Renal cortical epithelial cell (primary cell): ENCODE measurements at regions not wholly inside any gene's neighbourhood (a gene's known extent, or its start where the extent isn't known, plus 50 kb on each side); places are given as distances from the start of the nearest gene placed in this dataset.
A peak's percentile ranks its signal among the peaks of the same experiment; 100 is the strongest.

Experiments
- DNase-seq: peaks from one replicate; pipeline ENCODE4 v3.0.0-alpha.2; 2011; ENCODE audit warnings: low read depth

DNA sequence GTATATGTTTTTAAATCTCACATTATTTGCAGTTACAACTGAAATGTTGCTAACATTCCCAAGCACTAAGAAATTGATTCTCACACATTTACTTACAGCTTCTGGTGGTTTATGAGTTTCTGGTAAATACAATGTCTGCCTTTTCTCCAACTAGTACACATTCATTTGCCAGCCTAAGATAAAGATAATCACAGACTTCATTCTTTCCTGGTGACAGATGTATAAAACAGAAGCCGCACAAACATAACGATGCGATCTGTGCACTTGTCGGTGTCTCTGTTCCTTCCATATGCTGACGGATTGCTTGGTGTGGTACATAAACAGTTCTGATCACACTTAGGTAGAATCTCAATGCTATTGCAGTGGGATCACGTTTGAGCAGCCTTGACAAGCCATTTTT is 100.4 kb upstream of the DDX18 start:
- DNase-seq, result no peak

DNA sequence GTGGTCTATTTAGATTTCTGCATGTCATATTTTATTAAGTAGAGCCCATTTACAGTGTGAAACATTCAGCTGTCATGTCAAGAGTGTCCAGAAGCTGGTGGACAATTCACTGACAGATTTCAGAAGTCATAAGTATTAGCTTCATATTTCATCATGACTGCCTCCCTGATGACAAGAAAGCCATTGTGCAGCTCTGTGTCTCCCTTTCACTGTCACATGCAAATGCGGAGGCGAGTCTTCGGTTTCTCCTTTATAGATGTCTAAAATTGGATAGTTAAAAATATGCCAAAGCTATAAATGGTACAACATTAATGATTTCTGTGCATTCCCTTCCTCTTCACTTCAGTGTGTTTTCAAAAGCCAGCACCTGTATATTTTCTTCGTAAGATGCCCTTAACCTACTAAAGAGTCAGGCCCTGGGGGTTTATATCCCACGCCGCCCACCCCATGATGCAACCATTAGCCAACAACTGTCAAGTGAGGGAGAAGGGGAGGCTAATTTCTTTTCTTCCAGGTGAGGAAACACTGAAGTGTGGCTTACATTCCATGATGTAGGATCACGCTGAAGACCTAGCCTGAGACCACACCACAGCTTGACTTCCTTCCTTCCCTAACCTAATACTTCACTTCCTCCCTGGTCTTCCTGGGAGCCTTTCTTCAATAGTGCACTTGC is 99.6 kb upstream of the DDX18 start:
- no peak for DNase-seq

DNA sequence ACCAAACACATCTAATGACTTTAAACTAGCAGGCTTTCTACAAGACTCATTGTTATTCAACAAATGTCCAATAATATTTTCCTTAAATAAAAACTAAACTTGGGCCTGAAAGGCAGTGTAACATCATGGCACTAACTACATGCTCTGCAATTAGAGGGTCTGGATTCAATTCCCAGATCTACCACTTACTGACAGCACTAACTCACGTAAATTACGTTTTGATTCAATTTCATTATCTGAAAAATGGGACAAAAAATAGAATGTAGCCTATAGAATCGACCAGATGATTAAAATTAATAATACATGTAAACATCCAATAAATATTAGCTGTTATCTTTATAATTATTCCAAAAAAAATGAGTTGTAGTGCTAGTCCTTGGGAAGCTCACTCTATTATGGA is 98.0 kb upstream of the DDX18 start:
- DNase-seq, result no peak

DNA sequence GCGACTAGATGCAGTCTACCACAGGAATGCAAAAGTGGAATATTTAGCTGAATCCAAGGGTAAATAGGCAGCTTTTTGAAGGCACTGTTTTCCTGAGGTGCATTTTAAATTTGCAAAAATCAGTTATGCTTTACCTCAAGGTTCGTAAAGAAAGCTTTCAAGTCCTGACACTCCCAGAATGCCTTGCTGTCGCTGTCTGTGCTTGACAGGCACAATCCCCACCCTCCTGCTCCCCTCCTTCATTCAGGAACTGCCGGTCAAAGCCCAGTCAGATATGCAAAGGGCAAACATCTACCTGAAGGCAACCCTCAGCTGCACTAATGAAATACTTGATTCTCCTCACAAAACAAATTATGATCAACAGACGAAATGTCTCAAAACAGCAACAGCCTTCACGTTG is 97.4 kb upstream of the DDX18 start:
- no peak for DNase-seq

DNA sequence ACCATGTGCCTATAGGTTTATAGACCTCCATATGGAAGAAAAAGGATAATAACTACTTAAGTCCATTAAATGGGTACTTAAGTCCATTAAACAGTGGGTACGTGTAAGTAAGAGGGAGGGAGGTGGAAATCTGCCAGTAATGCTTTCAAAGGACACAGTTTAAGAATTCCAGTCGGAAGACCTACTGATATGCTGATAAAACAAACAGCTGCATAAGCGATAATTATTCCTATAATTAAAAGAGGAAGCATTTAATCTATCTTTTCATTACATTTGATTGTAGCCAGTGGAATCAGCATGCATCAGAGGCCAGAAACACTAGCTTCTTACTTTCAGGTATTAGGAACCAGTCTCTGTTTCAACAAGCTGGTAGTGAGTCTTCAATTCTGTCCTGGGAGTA is 96.4 kb upstream of the DDX18 start:
- no peak for DNase-seq

DNA sequence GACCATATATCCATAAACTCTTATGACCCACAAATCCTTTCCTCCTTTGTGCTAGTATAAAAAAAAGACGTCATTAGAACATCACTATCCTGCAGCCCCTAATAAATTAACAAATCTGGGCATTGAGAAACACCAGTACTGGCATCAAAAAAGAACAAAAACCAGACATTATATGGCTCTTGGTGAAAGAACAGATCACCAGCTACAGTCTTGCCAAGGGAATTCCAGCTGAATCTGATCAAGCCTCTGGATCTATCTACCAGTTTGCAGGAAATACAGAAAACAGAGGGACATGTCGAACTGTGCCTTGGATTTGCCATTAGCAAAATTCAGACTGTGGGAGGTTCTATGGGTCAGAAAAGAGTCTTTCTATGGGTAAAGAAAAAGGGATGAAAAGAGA is 93.7 kb upstream of the DDX18 start:
- no peak for DNase-seq

DNA sequence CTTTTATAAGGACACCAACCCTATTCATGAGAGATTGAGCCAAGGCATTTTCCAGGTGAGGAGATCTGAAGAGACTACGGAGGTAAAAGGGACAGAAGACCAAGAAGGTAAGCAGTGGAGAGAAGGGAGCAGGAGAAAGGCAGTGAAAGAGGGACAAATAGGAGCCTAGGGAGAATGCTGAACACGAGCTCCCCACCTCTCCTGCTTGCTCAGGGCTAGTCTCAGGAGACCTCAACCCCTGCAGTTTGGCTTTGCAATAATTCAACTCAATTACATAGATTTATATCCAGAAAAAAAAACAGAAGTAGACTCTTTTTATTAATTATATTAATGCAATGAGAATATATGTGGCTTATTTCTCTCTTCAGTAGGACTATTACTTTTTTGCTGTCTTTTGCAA is 91.0 kb upstream of the DDX18 start:
- no peak for DNase-seq

DNA sequence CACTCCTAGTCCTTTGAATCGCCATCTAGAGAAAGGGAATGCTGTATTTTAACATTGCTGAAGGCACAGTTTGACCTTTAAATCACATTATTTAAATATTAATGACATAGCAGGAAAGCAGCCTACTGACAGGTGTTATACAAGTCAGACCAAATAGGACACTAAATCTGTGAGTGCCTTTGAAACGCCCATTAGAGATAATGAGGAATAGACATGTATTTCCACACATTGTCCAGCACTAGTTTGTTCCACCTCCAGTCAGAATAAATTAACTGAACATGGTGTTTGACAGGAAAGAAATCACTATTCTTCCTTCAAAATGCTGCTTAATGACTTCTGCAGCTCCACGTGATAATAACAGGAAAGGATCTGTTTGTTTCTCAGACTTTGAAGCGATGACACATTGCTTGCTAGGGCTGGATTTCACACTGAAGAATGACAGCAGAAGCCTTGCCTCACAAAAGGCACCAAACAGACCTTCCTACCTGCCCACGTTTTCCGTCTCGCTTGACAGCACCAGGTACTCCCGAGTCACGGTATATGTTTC is 90.5 kb upstream of the DDX18 start:
- peak; percentile 6 for DNase-seq

DNA sequence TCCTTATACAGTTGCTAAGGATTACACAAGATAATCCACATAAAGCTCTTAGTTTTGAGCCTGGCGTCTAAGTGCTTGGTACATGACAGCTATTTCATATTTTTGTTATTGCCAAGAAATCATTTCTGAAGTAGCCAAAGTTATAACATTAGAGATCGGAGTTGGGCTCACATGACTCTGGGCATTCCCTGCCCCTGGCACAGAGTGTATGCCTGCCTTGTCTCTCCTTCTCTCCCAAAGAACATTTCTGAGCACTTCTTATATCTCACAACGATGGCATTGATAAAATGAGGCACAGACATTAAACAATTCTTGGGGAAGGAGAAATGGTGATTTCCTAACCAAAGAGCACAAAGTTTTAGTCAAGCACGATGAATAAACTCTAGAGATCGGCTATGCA is 87.7 kb upstream of the DDX18 start:
- DNase-seq, result no peak

DNA sequence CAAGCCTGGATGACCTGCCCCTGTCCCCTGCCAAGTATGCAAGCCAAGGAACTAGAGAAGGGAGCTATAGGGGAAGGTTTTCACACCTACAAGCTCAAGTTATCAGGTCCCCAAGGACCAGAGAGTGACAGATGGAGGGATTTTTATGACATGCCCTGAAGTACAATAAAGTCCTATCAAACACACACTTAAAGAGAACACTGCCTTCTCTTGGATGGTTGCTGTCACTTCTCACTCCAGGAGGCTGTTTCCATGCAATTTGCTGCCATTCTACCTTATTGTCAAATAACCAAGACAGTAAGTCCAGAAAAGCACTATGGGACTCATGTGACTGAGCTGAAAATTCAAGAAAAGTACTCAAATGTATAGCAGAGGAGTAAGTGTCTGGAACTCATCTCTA is 76.6 kb upstream of the DDX18 start:
- no peak for DNase-seq

DNA sequence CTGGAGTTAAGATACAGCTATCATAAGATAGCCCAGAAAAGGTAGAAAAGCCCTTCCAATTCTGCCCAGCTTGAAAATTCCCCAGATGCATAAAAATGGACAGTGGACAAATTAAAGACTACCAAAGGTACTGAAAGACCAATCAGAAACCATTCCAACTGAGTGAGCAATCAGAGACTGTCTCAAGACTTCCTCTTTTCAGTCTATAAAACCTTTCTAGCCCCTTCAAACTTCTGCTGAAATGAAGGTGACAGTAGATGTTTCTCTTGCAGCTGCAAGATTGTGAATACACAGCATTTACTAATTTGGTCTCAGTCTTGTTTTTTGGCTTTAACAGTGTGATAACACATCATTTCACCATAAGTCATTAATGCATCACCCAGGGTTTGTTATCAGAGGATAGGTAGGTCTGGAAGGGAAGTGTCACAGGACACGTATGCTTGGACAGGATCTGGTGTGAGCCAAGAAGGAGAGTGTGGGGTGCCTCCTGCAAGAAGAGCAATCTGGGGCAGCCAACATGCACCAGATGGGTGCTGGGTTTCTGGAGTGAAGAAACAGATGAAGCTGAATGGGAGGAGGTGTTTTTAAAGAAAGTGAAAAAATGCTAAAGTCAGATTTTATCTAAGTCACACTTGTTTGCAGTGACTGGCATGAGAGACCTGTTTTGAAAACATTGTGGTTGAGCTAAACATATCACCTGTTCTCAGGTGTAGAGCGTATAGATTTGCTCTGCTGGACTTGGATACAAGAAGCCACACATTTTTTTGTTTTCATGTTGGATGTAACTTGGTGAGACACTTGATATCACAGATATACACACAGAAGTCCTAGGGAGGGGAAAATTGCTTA is 75.3 kb upstream of the DDX18 start:
- DNase-seq, result no peak

DNA sequence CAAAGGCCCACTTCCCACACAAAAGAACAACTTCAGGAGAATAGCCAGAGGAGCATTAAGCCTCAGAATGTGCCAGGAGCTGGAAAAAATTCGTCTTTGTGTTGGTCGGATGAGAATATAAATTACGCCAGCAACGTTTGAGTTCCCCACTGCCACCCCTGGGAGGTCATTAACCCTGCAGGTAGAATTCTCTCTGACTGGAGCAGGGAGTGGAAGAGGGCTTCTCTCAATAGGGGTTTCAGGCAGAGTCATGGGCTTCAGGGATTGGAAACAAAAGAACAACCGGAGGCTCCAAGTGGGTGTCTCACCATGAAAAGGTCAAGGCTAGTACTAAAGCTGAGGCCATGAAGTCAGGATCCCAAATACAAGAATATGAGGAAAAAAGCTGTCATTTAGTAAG is 69.0 kb upstream of the DDX18 start:
- no peak for DNase-seq

DNA sequence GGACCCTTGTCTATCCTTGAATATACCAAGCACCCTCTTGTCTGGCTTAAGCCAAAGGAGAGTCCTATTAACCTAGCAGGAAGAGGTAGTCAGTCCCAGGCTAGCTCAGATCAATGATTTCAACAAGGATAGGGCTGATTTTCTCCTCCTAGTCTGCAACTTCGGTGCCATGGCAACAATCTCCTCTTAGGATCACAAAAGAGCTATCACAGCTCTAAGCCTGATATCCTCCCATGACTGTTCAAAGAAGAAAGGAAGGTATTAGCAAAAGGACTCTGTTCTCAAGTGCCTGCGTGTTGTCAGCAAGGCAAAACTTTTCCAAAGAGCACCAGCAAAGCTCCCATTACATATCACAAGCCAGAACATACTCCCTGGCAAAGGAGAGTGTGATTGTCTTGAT is 58.7 kb upstream of the DDX18 start:
- no peak for DNase-seq

DNA sequence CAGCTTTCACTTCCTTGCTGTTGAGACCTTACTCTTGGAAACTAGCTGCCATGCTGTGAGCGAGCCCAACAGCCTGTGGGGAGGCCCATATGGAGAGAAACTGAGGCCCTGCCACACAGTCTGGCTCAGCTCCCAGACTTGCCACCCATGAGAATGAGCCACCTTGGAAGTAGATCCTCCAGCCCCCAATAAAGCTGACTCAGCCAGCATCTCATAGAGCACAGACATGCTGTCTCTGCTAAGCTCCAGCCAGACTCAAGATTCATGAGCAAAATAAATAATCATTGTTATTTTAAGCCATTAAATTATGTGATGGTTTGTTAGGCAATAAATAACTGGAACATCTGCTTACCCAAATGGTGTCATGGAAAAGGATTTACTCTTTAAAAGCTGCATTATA is 53.6 kb upstream of the DDX18 start:
- DNase-seq, result no peak

DNA sequence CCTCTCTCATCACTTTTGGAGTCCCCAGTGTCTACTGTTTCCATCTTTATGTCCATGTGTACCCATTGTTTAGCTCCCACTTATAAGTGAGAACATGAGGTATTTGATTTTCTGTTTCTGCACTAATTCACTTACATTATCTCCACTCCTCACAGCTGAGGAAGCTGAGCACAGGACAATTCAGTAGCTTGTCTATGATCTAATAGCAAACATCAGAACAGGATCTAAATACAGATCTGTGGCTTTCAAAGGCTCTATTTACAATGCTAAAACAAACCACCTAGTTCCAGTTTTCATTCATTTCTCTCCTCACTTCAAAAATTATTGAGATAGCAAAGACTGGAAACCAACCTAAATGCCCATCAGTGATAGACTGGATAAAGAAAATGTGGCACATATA is 52.0 kb upstream of the DDX18 start:
- DNase-seq, result no peak

DNA sequence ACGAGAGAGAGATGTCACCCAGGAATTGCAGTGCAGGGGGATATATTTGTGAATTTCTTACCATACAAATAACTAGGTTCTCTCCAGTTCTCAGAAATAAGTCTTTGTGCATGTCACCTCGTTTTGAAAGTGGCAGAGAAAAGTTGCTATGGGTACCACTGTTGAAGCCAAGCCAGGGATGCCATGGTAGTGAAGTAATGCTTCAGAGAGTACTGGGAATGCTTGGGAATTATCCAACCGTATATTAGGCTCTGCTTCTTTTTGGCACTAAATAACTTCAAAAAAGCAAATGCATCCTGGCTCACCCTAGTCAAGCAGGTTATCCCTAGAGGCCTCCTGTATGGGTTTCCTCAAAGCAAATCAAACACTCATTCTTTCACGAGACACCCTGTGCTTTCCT is 50.7 kb upstream of the DDX18 start:
- peak; percentile 49 for DNase-seq
